HG03460 (cell line): ENCODE measurements at regions not wholly inside any gene's neighbourhood (a gene's known extent, or its start where the extent isn't known, plus 50 kb on each side); places are given as distances from the start of the nearest gene placed in this dataset.
"Not testable (repeated sequence)": the region's sequence is repeated elsewhere in the genome, so short reads cannot be mapped to it uniquely, and the experiment has no call there.

Source experiments
- ATAC-seq: cut with Tn5 transposase; IDR thresholded peaks from one replicate; pipeline ENCODE4 v1.9.1; 2021; ENCODE audit not compliant: unreplicated experiment

DNA sequence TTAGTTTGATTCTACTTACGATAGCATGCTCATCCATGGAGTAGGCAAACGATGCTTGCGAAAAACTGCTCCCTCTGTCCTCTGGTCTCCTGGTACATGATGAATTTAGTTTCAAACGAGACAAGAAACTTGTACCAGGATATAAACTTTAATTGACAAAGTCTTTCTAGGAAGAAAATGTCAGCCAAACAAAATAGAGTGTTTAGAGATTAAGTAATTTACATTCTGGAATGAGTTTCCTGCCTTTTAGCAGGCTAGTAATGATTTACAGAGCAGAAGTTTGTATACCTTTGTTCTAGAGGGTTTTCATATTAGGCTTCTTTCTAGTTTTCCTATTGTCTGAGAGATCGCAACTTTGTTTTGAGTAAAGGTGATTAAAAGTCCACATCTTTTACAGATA, 206.9 kb downstream of the RPL10L start:
- no peak for ATAC-seq

DNA sequence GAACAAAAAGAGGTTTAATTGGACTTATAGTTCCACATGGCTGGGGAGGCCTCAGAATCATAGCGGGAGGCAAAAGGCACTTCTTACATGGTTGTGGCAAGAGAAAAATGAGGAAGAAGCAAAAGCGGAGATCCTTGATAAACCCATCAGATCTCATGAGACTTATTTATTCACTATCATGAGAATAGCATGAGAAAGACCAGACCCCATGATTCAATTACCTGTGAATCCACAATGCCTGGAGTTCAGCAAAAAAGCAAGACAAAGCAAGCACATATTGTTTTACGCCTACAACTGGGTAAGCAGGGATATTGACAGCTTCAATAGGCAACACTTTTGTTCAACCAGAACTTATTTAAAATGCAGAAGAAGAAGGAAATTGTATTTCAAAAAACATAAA, 218.2 kb downstream of the RPL10L start:
- ATAC-seq, result no peak

DNA sequence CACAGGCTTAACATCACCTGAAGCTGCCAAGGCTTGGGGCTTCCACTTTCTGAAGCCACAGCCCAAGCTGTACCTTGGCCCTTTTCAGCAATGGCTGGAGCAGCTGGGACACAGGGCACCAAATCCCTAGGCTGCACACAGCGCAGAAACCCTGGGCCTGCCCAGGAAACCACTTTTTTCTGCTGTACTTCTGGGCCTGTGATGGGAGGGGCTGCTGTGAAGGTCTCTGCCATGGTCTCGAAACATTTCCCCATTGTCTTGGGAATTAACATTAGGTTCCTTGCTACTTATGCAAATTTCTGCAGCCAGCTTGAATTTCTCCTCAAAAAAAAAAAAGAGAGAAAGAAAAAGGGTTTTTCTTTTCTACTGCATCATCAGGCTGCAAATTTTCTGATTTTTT, 219.1 kb downstream of the RPL10L start:
- no peak for ATAC-seq

DNA sequence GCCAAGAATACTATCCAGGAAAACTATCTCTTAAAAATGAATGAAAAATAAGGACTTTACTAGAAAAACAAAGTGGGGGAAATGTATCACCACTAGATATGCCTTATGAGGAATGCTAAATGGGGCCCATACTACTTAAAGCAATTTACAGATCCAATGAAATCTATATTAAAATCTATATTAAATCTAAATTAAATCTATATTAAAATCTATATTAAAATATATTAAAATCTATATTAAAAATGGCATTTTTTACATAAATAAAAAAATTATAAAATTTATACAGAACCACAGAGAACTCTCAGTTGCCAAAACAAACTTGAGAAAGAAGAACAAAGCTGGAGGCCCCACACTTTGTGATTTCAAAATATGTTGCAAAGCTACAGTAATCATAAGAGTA, 234.5 kb downstream of the RPL10L start:
- ATAC-seq, result no peak

DNA sequence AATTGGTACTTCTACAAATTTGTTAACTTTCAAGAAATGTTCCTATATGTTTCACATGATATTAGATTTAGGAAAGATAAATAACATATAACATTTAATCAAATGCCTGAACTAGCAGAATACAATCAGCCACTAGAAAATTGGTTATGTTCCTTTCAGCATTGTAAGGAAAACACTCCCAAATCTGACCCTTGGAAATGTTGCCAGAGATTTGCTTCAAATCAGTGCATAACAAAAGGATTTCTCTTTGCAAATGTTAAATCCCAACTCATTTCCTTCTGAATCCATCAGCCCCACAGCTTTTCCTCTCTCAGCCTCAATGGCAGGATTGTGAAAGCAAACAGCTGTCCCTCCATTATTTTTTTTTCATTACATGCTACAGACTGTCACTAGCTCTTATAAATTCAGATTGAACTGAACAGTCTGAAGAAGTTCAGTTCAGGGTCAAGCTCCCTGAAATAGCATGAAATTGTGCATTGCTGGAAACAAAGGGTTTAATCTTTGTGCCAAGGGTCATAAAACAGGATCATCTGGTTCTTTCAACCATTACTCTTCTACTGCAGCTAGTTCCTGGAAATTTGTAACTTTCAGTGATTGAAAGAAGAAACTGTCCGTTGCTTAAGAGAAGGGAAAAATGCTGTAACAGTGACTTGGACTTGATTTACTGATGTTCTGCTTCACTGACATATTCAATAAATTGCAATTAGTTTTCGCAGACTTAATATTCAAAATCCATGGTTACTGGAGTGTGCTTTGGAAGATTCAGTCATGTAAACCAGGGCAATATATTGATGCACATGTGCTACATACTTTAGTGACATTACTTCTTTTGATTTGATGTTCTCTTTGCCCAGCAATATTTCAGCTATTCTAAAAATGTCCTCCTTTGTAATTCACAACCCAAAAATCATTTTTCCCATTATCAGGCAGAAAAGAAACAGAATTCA, 246.4 kb downstream of the RPL10L start:
- ATAC-seq, result no peak

DNA sequence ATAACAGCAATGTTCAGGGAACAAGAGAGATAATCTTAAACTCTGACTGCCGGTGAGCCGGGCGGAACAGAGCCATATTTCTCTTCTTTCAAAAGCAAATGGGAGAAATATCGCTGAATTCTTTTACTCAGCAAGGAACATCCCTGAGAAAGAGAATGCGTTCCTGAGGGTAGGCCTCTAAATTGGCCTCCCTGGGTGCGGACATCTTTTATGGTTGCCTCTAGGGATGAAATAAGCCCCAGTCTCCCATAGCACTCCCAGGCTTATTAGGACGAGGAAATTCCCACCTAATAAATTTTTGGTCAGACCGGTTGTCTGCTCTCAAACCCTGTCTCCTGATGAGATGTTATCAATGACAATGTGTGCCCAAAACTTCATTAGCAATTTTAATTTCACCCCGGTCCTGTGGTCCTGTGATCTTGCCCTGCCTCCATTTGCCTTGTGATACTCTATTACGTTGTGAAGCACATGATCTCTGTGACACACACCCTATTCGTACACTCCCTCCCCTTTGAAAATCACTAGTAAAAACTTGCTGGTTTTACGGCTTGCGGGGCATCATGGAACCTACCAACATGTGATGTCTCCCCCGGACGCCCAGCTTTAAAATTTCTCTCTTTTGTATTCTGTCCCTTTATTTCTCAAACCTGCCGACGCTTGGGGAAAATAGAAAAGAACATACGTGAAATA, 249.4 kb downstream of the RPL10L start:
- not testable (repeated sequence) for ATAC-seq

DNA sequence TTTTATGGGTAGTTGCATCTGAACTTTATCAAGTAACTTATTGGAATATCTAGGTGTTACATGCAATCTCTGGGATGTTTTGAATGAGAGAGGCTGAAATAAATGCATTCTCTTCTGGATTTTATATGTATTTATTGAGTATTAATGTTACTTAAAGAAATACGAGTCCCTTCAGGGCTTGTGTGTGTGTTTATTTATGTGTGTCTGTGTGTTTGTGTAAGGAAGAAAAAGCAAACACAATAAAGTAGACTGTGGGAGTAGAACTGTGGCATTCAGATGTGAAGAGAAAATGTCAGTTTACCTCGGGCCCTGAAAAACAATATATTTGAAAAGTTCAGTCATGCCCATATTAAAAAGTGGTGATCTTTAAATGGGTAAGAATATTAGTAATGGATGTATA, 250.5 kb downstream of the RPL10L start:
- ATAC-seq, result no peak

DNA sequence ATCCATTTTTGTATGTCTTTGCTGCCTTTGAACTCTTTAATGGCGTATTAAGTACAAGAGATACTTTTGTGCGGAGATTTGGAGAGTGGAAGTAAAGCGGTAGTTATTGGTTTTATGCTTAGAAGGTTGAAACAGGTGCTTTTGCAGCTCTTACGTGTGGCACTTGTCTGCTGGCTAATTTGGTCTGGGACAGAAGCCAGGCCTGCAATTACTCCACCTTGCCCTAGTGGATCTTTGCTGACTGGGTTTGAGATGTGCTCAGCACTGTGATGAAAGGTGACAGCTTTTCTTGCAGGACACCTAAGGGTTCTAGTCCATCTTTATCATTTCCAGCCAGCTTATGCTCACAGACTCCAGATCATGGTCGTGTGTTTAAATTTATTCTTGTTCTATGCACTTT, 252.5 kb downstream of the RPL10L start:
- no peak for ATAC-seq

DNA sequence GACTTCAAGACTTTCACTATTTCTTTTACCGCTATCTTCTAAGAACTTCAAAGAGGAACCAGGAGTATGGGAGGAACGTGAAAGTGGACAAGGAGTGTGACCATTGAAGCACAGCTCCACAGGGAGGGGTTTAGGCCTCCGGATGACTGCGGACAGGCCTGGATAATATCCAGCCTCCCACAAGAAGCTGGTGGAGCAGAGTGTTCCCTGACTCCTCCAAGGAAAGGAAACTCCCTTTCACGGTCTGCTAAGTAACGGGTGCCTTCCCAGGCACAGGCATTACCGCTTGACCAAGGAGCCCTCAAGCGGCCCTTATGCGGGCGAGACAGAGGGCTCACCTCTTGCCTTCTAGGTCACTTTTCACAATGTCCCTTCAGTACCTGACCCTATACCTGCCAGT, 267.0 kb downstream of the RPL10L start:
- no peak for ATAC-seq

DNA sequence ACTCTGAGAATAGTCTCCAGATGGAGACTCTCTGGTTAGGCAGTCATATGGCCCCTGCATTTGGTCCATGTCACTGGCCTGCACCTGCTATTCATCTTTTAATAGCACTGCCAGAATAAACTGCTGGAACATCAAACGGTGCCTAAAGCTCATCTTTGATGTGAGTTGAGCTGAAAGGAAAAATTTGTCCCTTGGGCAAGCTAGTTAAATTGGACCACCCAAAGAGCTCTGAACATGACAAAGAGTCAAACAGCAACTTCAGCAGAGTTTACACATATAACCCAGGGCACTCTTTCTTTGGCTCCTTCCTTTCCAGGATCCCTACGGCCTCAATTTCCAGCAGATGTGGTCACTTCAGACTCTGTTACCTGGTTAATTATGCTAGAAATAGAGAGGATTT, 269.9 kb downstream of the RPL10L start:
- no peak for ATAC-seq

DNA sequence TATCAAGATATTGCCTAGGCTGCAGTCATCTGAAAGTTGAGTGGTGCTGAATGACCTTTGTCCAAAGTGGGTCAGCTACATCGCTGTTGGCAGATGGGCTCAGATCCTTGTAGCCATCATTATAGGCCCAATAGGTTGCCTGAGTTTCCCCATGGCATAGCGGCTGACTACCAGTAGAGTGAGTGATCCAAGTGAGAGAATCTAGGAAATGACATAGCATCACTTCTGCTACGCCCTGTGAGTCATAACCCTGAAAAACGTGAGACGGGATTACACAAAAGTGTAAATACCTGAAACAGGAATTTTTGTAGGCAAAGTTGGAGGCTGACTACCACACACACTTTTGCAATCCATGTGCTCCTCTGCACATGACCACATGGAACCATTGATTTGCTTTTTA, 273.3 kb downstream of the RPL10L start:
- ATAC-seq, result no peak

DNA sequence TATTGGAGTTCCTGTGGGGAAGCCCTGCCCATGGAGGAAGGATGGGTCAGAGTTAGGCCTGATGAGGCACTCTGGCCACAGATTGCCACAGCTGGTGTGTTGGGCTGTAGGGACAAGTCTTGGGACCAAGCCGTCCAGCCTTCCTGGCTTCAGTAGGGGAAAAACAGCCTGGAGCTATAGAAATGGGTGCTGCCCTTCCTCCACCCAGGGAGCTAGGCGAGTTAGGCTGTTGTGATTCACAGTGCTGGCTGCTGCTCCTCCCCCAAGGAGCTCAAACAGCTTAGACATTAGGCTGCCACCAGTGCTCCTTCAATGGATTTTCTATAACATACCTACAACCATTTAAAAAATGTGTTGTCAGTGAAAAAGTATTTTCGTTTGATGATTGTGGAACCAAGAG, 274.3 kb downstream of the RPL10L start:
- no peak for ATAC-seq

DNA sequence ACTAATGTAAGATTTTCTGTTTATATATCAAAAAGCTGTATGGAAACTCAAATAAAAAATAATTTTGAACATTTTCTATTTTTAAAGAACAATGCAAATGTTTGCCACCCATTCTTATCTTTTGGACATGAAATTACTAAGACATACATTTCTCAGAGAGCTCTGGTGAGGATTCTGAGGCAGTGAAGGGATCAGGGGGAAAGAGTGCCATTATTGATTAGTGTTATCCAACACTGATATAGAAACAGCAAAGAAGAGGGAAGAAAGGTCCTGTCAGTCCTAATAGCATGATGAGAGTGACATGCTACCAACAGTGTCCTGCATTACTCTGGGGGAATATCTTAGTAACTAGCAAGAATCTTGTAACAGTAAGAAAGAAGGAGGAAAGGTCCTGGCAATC, 282.2 kb downstream of the RPL10L start:
- no peak for ATAC-seq

DNA sequence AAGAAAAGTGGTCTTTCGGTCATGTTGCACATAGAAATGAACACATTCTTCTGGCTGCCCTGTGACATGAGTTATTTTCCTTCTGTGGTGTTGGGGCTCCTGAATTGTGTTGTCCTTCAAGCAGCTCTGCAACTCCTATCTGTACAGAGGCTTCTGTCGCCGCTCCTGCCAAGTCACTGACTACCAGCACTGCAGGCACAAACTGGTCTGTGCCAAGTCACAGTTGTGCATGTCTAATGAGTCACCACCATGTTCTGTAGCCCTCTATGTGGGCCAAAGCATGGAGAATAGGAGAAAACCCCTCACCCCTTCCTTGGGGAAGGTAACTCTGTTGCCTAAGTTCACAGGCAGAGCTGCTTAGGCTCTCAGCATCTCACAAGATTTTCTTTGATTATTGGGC, 283.3 kb downstream of the RPL10L start:
- no peak for ATAC-seq

DNA sequence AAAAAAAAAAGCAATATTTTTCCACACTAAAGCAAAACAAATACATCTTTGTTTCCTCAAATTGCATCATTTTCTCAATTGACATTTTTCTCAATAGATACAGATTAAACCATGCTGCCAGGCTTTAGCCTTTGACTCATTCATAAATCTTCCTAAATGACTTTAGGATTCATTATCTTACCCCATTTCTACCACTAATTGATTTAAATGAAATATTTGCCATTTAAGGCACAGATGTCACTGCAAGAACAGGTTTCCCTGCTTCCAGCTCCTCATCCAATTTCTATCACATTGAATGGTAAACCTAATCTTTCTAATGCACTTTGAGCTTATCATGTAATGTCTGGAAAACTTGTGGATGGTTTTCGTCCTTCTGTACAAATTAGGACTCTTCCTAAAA, 298.7 kb downstream of the RPL10L start:
- ATAC-seq, result no peak

DNA sequence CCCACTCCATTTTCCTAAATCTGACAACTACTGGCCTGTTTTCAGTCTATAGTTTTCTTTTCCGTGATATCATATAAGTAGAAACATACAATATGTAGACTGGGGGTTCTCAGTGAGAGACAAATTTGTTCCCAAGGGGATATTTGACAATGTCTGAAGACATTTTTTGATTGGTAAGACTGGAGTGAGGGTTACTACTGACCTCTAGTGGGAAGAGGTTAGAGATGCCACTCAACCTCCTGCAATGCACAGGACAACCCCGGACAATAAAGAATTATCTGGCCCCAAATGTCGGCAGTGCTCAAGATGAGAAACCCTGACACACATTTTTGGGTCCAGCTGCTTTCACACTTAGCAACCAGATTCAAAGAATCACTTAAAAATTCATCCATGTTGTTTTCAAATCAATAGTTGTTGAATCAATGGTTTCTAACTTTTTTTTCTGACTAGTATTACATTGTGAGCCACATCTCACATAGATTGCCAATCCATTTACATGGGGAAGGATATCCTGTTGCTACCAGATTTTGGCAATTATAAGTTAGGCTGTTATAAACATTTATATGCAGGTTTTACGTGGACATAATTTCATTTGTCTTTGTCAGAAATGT, 307.1 kb downstream of the RPL10L start:
- peak; percentile 86 for ATAC-seq

DNA sequence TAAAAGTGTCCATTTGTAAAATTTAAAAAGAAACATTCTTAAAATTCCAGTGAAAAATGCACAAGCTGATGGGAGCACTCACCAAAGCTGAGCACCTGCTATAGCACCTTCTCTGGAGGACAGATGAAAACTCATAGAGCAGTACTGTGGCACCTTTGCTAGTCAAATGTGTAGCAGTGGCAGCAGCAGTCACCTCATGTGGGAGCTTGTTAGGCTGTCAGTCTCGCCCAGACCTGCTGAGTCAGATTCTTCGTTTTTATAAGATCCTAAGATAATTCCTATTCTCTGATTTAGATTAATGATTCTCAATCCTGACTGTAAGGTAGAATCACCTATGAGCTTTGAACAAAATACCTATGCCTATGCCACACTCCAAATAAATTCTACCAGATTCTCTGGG, 325.8 kb downstream of the RPL10L start:
- ATAC-seq, result no peak

DNA sequence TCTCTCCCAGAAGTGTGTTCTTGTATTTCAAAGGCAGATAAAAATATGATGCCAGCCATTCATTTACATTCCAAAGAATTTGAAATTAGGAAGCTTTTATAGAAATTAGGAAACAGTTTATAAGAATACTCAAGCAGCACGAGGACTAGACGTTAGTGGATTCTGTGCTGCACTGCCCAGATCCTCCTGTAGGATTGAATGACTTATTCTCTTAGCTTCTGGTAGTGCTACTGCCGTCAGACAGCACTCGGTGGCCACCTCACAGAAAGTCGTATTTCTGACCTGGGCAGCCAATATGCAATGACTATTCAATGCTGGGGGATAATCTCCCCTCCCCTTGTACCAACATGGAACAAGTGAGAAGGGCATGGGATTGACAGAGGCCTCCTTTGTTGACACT, 326.4 kb downstream of the RPL10L start:
- no peak for ATAC-seq

DNA sequence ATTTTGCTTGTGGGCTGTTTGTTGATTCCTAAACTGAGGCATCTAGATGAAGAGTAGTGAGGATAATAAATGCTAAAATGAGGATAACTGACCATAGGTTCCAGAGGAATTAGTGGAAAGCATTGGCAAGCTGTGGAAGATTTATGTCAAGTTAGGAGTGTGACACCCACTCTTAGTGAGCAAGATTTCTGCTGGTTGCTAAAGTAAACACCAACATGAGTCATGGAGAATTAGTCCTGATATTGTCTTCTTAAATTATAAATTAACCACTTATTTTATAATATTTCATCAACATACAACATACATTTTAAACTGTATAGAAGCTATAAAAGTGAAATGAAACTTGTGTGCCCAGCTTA, 328.2 kb downstream of the RPL10L start:
- ATAC-seq, result no peak

DNA sequence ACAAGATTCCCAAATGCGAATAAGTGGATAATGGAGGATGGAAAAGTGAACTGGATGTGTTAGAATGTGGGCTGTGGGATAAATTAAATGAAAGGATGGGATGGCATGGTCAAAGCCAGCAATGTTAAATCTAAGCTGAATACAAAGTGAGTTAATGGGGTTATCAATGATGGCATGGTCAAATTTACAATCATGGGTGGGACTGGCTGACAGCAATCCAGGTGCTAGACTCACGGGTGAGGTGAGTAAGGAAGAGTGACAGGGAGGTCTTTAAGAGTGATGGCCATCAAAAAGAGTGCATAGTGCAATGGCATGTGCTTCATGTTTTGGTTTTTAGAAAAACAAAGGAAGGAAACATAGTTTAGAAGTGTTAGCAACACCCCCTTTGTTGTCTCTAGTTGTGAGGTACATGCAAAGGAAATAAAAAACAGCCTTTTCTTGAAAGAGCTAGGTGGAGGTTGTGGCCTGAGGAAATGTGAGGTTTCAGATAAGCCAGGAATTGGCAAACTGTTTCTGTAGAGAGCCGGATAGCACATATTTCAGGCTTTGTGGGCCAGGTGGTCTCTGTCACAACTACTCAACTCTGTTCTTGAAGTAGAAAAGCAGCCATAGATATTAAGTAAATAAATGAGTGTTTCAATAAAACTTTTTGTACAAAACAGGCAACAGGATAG, 328.7 kb downstream of the RPL10L start:
- ATAC-seq, result no peak

DNA sequence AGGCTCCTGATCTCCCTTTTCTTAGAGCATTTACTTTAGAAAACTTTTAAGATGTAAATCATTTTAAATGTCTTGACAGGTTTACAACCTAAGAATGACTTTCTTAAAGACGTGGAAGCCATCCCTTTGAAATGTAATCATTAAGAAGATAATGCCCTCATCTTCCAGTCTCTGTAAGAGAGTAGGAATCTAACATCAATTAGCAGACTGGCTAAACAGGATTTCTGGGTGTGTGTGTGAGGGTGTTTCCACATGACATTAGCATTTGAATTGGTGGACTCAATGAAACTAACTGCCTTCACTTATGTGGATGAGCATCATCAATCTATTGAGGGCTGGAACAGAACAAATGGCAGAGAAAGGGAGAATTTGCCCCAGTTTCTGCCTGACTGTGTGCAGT, 329.5 kb downstream of the RPL10L start:
- no peak for ATAC-seq

DNA sequence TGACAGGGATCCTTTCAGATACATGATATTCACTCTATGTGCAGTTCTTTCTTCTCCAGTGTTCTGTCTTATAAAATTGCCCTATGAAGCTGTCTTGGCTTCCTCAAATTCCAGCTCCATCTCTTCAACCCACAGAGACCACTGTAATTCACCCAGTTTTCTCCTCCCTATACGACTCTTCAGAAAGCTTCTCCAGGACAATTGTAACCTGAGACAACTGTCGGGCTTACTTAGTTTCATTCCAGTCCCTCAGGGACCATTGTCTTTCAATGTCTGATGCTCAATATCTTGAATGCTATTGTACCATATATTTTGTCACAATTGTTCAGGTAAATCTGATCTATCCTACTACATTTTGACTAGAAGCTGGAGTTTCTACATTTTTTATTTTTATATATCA, 345.3 kb downstream of the RPL10L start:
- ATAC-seq, result no peak
